Hypothalamus (tissue), 51 donors: ENCODE measurements at regions not wholly inside any gene's neighbourhood (a gene's known extent, or its start where the extent isn't known, plus 50 kb on each side); places are given as distances from the start of the nearest gene placed in this dataset.
A peak's percentile ranks its signal among the peaks of the same experiment; 100 is the strongest.
"Not testable (repeated sequence)": the region's sequence is repeated elsewhere in the genome, so short reads cannot be mapped to it uniquely, and the experiment has no call there.

Experiments
- DNase-seq, 51 donors: peaks; one replicate each; lab custom pipeline; 2025; lab: John Stamatoyannopoulos, UW

GRCh38 chr1:241447031-241447644 lies 72.4 kb downstream of the FH start:
- no peak for DNase-seq

GRCh38 chr1:241444836-241445235 lies 74.7 kb downstream of the FH start:
- no peak for DNase-seq

DNA sequence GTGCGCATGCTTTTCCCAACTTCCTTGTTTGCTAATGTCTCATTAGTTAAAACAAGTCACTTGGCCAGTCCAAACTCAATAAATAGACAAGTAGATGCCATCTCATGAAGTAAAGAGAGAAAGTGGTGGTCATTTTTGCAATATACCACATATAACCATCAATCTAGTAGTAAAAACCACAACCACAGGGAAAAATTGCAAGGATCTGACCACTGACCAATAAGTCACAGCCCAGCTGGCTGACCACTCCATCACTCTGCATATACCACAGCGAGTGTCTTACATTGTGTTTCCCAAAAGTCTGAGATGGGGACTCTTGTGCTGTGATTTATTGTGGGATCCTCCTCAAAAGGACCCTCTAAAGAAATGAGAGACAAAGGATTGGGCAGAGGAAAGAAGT lies 76.0 kb downstream of the FH start:
- no peak for DNase-seq

DNA sequence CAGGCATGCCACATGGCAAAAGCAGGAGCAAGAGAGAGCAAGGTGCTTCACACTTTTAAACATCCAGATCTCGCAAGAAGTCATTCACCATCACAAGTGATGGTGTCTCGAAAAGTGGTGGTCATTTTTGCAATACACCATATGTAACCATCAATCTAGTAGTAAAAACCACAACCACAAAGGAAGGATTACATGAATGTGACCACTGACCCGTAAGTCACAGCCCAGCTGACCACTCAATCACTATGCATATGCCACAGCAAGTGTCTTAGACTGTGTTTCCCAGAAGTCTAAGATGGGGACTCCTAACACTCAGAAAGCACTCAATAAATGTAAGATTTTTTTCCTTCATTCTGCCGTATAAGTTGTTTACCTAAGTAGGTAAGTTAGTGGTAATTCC lies 76.9 kb downstream of the FH start:
- DNase-seq: no peak

DNA sequence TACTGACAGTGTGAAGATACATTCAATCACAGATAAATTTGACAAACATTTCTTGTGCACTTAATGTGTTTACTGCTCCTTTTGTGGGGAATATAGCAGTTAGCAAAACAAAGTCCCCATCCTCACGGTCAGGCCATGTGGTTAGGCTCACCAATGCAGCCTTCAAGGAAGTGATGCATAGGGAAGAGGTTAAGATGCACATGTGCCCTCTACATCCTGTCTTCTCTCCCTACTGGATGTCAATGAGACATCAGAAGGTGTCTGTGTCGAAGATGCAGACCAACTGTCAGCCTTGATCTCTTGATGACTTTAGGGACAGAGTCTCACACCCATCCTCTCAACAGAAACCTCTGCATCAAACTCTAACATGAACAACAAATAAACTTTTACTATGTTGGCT lies 78.7 kb downstream of the FH start:
- DNase-seq: no peak

DNA sequence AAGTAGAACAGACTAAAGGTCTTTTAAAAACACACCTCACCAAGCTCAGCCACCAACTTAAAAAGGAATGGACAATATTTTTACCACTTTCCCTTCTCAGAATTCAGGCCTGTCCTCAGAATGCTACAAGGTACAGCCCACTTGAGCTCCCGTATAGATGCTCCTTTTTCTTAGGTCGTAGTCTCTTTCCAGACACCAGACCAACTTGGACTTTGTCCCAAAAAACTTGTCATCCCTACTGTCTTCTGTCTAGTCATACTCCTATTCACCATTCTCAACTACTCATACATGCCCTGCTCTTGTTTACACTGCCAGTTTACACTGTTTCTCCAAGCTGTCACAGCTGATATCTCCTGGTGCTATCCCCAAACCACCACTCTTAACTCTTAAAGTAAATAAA lies 80.9 kb downstream of the FH start:
- DNase-seq: not testable (repeated sequence)

GRCh38 chr1:241432241-241432640 lies 75.2 kb upstream of the RGS7 start:
- no peak for DNase-seq

DNA sequence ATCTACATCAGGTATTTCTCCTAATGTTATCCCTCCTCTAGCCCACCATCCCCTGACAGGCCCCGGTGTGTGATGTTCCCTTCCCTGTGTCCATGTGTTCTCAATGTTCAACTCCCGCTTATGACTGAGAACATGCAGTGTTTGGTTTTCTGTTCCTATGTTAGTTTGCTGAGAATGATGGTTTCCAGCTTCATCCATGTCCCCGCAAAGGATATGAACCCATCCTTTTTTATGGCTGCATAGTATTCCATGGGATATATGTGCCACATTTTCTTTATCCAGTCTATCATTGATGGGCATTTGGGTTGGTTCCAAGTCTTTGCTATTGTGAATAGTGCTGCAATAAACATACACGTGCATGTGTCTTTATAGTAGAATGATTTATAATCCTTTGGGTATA lies 68.1 kb upstream of the RGS7 start:
- DNase-seq: not testable (repeated sequence)

GRCh38 chr1:241424480-241424971 lies 67.5 kb upstream of the RGS7 start:
- DNase-seq: peak in 6 of 51 donors; percentile 7 to 58 (median 22)

- peak in 36 of 51 donors; percentile 3 to 53 (median 32) for DNase-seq
These were observed 66.8 kb upstream of the RGS7 start for GRCh38 chr1:241423541-241424479.

DNA sequence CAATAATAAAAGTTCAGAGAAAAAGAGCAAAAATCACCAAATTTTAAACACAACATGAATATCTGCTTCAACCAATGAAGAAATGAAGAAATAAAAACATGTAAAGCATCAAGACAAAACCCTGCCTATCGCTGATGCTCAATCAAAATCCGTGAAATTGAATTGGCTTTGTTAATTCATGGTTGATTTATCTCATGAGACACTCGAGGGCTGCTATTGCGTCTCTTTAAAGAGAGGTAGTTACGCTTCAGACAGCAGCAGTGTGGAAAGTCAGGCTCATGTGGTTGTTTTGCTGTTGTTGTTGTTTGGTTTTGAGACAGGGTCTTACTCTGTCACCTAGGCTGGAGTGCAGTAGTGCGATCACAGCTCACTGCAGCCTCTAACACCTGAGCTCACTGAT lies 65.5 kb upstream of the RGS7 start:
- DNase-seq: no peak

GRCh38 chr1:241419986-241420385 lies 63.0 kb upstream of the RGS7 start:
- DNase-seq: no peak

- no peak for DNase-seq
These were observed 60.3 kb upstream of the RGS7 start for GRCh38 chr1:241417258-241417657.

- DNase-seq: no peak
These were observed 57.0 kb upstream of the RGS7 start for GRCh38 chr1:241413974-241414373.

GRCh38 chr1:241413386-241413785 lies 56.4 kb upstream of the RGS7 start:
- DNase-seq: no peak

- DNase-seq: no peak
These were observed 55.6 kb upstream of the RGS7 start for GRCh38 chr1:241412646-241413045.

GRCh38 chr1:241411776-241412338 lies 54.9 kb upstream of the RGS7 start:
- DNase-seq: no peak

DNA sequence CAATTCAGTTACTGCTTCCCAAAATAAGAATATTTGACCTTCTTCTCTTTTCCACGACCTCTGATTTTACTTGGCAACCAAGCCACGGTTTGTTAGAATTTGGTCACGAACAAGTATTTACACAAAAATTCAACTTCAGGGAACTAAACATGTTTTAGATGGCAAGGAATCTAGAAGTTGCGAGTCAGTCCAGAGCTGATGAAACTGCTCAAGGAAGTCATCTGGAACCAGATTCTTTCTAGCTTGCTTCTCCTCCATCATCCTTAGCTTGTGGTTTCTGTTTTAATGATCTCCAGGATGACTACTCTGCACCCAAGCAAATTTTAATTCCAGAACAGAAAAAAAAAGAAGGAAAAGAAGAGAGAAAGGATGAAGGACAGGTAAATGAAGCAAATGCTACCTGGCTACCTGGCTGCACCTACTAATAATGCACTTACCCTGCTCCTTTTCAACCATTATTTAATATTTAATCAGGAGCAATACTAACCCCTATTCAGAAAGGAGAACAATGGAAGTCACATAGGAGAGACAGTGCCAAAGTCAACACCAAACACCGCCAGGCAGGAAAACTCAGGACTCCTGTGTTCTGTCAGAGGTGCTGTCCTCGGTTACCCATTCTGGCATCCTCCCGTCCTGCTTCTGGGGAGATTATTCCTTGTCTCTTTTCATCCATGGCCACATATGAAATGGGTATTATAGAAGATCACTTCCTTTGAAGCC lies 54.2 kb upstream of the RGS7 start:
- DNase-seq: no peak

DNA sequence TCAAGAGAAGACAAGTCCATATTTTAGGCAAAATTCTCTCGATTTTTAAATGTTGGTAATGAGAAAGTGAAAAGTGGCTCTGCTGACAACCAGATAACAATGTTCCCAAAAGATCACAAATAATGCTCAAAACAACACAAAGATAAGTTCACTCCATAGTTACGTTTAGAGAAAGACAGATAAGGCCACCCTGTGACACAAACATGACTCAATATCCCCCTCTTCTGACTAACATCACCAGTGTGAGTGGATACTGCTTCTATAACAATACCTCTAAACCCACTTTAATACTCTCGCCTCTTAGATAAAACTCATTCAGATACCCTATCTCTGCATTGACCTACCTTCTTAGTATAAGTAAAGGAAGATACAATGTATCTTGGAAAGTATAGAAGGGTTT lies 51.2 kb upstream of the RGS7 start:
- no peak for DNase-seq
